Thyroid gland (tissue), 4 donors: ENCODE measurements at regions not wholly inside any gene's neighbourhood (a gene's known extent, or its start where the extent isn't known, plus 50 kb on each side); places are given as distances from the start of the nearest gene placed in this dataset.

Experiments used
- DNase-seq, 2 donors: peaks; one replicate each; pipeline ENCODE4 v3.0.0-alpha.2; 2019
- H3K27ac ChIP-seq, 3 donors: fragments of 200-600 bp; sonication (generic); 1 replicate in 2 of 3; 2 replicates in 1 of 3; pipeline ENCODE4 v1.5.1; 2016 to 2019; ENCODE audit warnings: mild to moderate bottlenecking in 1 of 3, moderate library complexity in 1 of 3
- H3K27me3 ChIP-seq: fragments of 200-600 bp; sonication (generic); one replicate; pipeline ENCODE4 v1.5.1; 2019
- H3K36me3 ChIP-seq, 2 donors: fragments of 200-600 bp; sonication (generic); one replicate each; pipeline ENCODE4 v1.5.1; 2016 to 2019
- H3K4me1 ChIP-seq, 2 donors: fragments of 200-600 bp; sonication (generic); one replicate each; pipeline ENCODE4 v1.5.1; 2017 to 2019
- H3K4me3 ChIP-seq, 3 donors: fragments of 200-600 bp; sonication (generic); replicated peaks in 1 of 3; 1 replicate in 2 of 3; 2 replicates in 1 of 3; pipeline ENCODE4 v1.5.1; 2016; ENCODE audit warnings: mild to moderate bottlenecking in 1 of 3
- H3K9me3 ChIP-seq: fragments of 200-600 bp; sonication (generic); one replicate; pipeline ENCODE4 v1.5.1; 2017
- CTCF ChIP-seq, 6 experiments: fragments of 200-600 bp in 3 of 6; fragments of 450-650 bp in 3 of 6; sonication (generic) in 3 of 6; IDR thresholded peaks; one replicate each; pipeline ENCODE4 v1.5.1; 2016 to 2019; ENCODE audit warnings: antibody characterized with exemption in 6 of 6, mild to moderate bottlenecking in 2 of 6, inconsistent platforms in 1 of 6, moderate library complexity in 1 of 6
- POLR2A ChIP-seq, 2 donors: fragments of 450-650 bp; IDR thresholded peaks; one replicate each; pipeline ENCODE4 v1.6.1; 2017; ENCODE audit warnings: antibody characterized with exemption in 2 of 2, mild to moderate bottlenecking in 2 of 2, moderate library complexity in 1 of 2
- WGBS, 2 donors: methylation state at CpG; one replicate each; pipeline ENCODE4 v1.1.5; 2017; 5-methylcytosine and 5-hydroxymethylcytosine counted together
- intact Hi-C: fragments of 100-400 bp; cut with DNase I; formaldehyde crosslinking; loops from one replicate; pipeline ENCODE4 v1.15.1; 2023

- H3K36me3 ChIP-seq = no peaks in the 10 kb centered on the region
- 91 to 96% methylated on average over 3 of the region's 3 CpGs for WGBS, 2 donors
- no peaks in the 10 kb centered on the region for H3K4me1 ChIP-seq
- no peak for TF ChIP-seq POLR2A (IDR thresholded peaks at IDR 0.05)
- no peak for TF ChIP-seq CTCF (IDR thresholded peaks at IDR 0.05)
- H3K9me3 ChIP-seq = no peaks in the 10 kb centered on the region
- intact Hi-C loops = no loop called here
- DNase-seq = no peak
- no peaks in the 10 kb centered on the region for H3K27me3 ChIP-seq
- H3K27ac ChIP-seq = no peak overlapping the region
- no peak overlapping the region for H3K4me3 ChIP-seq
Measured at GRCh38 chr4:137651128-137651527, 118.8 kb upstream of the PCDH18 start.

GRCh38 chr4:137649711-137650450, 117.6 kb upstream of the PCDH18 start:
- H3K4me3 ChIP-seq = no peak overlapping the region
- no peaks in the 10 kb centered on the region for H3K4me1 ChIP-seq
- no peaks in the 10 kb centered on the region for H3K27me3 ChIP-seq
- TF ChIP-seq CTCF (IDR thresholded peaks at IDR 0.05) (no peak), POLR2A (IDR thresholded peaks at IDR 0.05) (no peak)
- no peaks in the 10 kb centered on the region for H3K36me3 ChIP-seq
- no peak for DNase-seq
- H3K27ac ChIP-seq = no peak overlapping the region
- no peaks in the 10 kb centered on the region for H3K9me3 ChIP-seq
- 91 to 95% methylated on average over 3 of the region's 3 CpGs for WGBS, 2 donors
- intact Hi-C loops = no loop called here

GRCh38 chr4:137648531-137648930, 116.2 kb upstream of the PCDH18 start:
- 77 to 79% methylated on average over 4 of the region's 4 CpGs for WGBS, 2 donors

GRCh38 chr4:137647375-137647774, 115.1 kb upstream of the PCDH18 start:
- no peak overlapping the region for H3K4me3 ChIP-seq
- H3K27me3 ChIP-seq = no peaks in the 10 kb centered on the region
- no peaks in the 10 kb centered on the region for H3K4me1 ChIP-seq
- no peak for TF ChIP-seq CTCF (IDR thresholded peaks at IDR 0.05)
- TF ChIP-seq POLR2A (IDR thresholded peaks at IDR 0.05) = no peak
- H3K36me3 ChIP-seq = no peaks in the 10 kb centered on the region
- H3K9me3 ChIP-seq = no peaks in the 10 kb centered on the region
- DNase-seq = no peak
- intact Hi-C loops = no loop called here
- WGBS, 2 donors = 90 to 92% methylated on average over 1 of the region's 1 CpG
- H3K27ac ChIP-seq = no peak overlapping the region

More at GRCh38 chr4:137648531-137648930, 116.2 kb upstream of the PCDH18 start:
- H3K27ac ChIP-seq = no peak overlapping the region
- intact Hi-C loops = no loop called here
- no peak overlapping the region for H3K4me3 ChIP-seq
- TF ChIP-seq POLR2A (IDR thresholded peaks at IDR 0.05) (no peak), CTCF (IDR thresholded peaks at IDR 0.05) (no peak)
- no peaks in the 10 kb centered on the region for H3K4me1 ChIP-seq
- no peaks in the 10 kb centered on the region for H3K27me3 ChIP-seq
- H3K36me3 ChIP-seq = no peaks in the 10 kb centered on the region
- H3K9me3 ChIP-seq = no peaks in the 10 kb centered on the region
- no peak for DNase-seq

GRCh38 chr4:137644201-137644600, 111.9 kb upstream of the PCDH18 start:
- no peak for DNase-seq
- TF ChIP-seq POLR2A (IDR thresholded peaks at IDR 0.05) (no peak), CTCF (IDR thresholded peaks at IDR 0.05) (no peak)
- Histone ChIP-seq H3K27me3 (no peaks in the 10 kb centered on the region), H3K36me3 (no peaks in the 10 kb centered on the region), H3K4me1 (no peaks in the 10 kb centered on the region), H3K4me3 (no peak overlapping the region), H3K27ac (no peak overlapping the region), H3K9me3 (no peaks in the 10 kb centered on the region)
- intact Hi-C loops = no loop called here
- WGBS, 2 donors = 62 to 88% methylated on average over 1 of the region's 1 CpG
